Ascending aorta (tissue), 2 donors: ENCODE measurements at regions not wholly inside any gene's neighbourhood (a gene's known extent, or its start where the extent isn't known, plus 50 kb on each side); places are given as distances from the start of the nearest gene placed in this dataset.

Experiments used
- DNase-seq, 2 donors: peaks; one replicate each; pipeline ENCODE4 v3.0.0-alpha.2; 2019; ENCODE audit warnings: low spot score in 2 of 2
- H3K27ac ChIP-seq, 2 donors: fragments of 200-600 bp; sonication (generic); one replicate each; pipeline ENCODE4 v1.5.1; 2016 to 2017; ENCODE audit warnings: mild to moderate bottlenecking in 1 of 2
- H3K27me3 ChIP-seq: fragments of 200-600 bp; sonication (generic); one replicate; pipeline ENCODE4 v1.5.1; 2017
- H3K36me3 ChIP-seq, 2 donors: fragments of 200-600 bp; sonication (generic); one replicate each; pipeline ENCODE4 v1.5.1; 2016
- H3K4me1 ChIP-seq, 2 donors: fragments of 200-600 bp; sonication (generic); one replicate each; pipeline ENCODE4 v1.5.1; 2016 to 2017; ENCODE audit warnings: mild to moderate bottlenecking in 1 of 2
- H3K4me3 ChIP-seq, 2 donors: fragments of 200-600 bp; sonication (generic); one replicate each; pipeline ENCODE4 v1.5.1; 2016 to 2017; ENCODE audit warnings: mild to moderate bottlenecking in 1 of 2
- H3K9me3 ChIP-seq, 2 donors: fragments of 200-600 bp; sonication (generic); one replicate each; pipeline ENCODE4 v1.5.1; 2016
- CTCF ChIP-seq, 3 experiments: fragments of 200-600 bp in 2 of 3; fragments of 450-650 bp in 1 of 3; sonication (generic) in 2 of 3; IDR thresholded peaks; one replicate each; pipeline ENCODE4 v1.5.1; 2016 to 2019; ENCODE audit warnings: antibody characterized with exemption in 3 of 3, mild to moderate bottlenecking in 1 of 3, moderate library complexity in 1 of 3
- intact Hi-C: fragments of 100-400 bp; cut with DNase I; formaldehyde crosslinking; loops from one replicate; pipeline ENCODE4 v1.15.1; 2023

GRCh38 chr2:7225848-7226247, 308.6 kb downstream of the RNF144A start:
- intact Hi-C loops = no loop called here
- no peaks in the 10 kb centered on the region for H3K4me1 ChIP-seq
- TF ChIP-seq CTCF (IDR thresholded peaks at IDR 0.05) = no peak

GRCh38 chr2:7226501-7226900, 309.3 kb downstream of the RNF144A start:
- H3K9me3 ChIP-seq = no peaks in the 10 kb centered on the region
- no peak overlapping the region for H3K4me3 ChIP-seq
- DNase-seq = no peak
- intact Hi-C loops = no loop called here
- TF ChIP-seq CTCF (IDR thresholded peaks at IDR 0.05) = no peak
- H3K4me1 ChIP-seq = no peaks in the 10 kb centered on the region
- H3K36me3 ChIP-seq = no peaks in the 10 kb centered on the region
- no peaks in the 10 kb centered on the region for H3K27me3 ChIP-seq
- H3K27ac ChIP-seq = no peak overlapping the region

More at GRCh38 chr2:7225848-7226247, 308.6 kb downstream of the RNF144A start:
- H3K9me3 ChIP-seq = no peaks in the 10 kb centered on the region
- H3K27me3 ChIP-seq = no peaks in the 10 kb centered on the region
- H3K27ac ChIP-seq = no peak overlapping the region
- DNase-seq = no peak
- H3K4me3 ChIP-seq = no peak overlapping the region
- no peaks in the 10 kb centered on the region for H3K36me3 ChIP-seq

GRCh38 chr2:7233126-7233525, 315.9 kb downstream of the RNF144A start:
- DNase-seq = no peak
- Histone ChIP-seq H3K9me3 (no peaks in the 10 kb centered on the region), H3K36me3 (no peaks in the 10 kb centered on the region), H3K4me1 (no peaks in the 10 kb centered on the region), H3K27me3 (no peaks in the 10 kb centered on the region), H3K4me3 (no peak overlapping the region), H3K27ac (no peak overlapping the region)
- TF ChIP-seq CTCF (IDR thresholded peaks at IDR 0.05) = no peak
- intact Hi-C loops = no loop called here

DNA sequence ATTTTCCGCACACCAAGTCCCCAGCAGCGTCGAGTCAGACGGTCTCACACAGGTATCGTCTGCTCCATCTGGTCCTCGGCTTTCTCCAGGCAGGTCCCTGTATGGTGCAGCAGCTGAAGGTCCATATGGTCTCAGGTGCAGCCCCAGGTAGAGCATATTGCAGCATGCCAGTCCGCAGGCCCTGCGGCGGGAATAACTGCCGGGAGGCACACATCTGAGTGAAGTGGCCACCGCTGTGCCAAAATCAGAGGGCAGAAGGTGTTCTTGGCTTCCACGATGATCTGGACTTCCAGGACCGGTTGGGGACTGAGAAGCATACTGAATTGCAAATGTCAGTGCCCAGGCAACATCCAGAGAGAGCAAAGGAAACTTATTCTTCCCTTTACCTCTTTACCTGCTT, 320.3 kb downstream of the RNF144A start:
- intact Hi-C loops = no loop called here
- H3K36me3 ChIP-seq = no peaks in the 10 kb centered on the region
- H3K27ac ChIP-seq = no peak overlapping the region
- no peaks in the 10 kb centered on the region for H3K4me1 ChIP-seq
- no peak for DNase-seq
- TF ChIP-seq CTCF (IDR thresholded peaks at IDR 0.05) = no peak
- no peaks in the 10 kb centered on the region for H3K9me3 ChIP-seq
- no peaks in the 10 kb centered on the region for H3K27me3 ChIP-seq
- no peak overlapping the region for H3K4me3 ChIP-seq

DNA sequence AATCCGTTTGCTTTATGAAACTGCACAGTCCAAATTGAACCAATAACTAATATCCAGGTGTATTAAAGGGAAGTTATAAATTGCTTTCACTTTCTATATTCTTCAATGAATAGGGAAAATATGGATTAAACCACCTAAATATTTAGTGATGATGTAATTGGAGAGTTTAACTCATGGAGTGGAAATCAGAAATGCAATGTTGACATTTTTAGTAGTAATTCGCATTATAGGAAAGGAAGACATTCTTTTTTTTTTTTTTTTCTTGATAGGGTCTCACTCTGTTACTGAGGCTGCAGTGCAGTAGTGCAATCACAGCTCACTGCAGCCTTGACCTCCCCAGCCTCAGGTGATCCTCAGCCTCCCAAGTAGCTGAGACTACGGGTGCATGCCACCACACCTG, 321.9 kb downstream of the RNF144A start:
- Histone ChIP-seq H3K9me3 (no peaks in the 10 kb centered on the region), H3K36me3 (no peaks in the 10 kb centered on the region), H3K27me3 (no peaks in the 10 kb centered on the region), H3K4me3 (no peak overlapping the region), H3K27ac (no peak overlapping the region), H3K4me1 (no peaks in the 10 kb centered on the region)
- intact Hi-C loops = no loop called here
- DNase-seq = no peak
- TF ChIP-seq CTCF (IDR thresholded peaks at IDR 0.05) = no peak

GRCh38 chr2:7241041-7241745, 324.0 kb downstream of the RNF144A start:
- intact Hi-C loops = no loop called here
- no peak for DNase-seq
- Histone ChIP-seq H3K9me3 (no peaks in the 10 kb centered on the region), H3K4me1 (no peaks in the 10 kb centered on the region), H3K36me3 (no peaks in the 10 kb centered on the region), H3K4me3 (no peak overlapping the region), H3K27me3 (no peaks in the 10 kb centered on the region), H3K27ac (no peak overlapping the region)
- TF ChIP-seq CTCF (IDR thresholded peaks at IDR 0.05) = no peak
